ENCODE measurements at regions not wholly inside any gene's neighbourhood (a gene's known extent, or its start where the extent isn't known, plus 50 kb on each side); places are given as distances from the start of the nearest gene placed in this dataset.

DNA sequence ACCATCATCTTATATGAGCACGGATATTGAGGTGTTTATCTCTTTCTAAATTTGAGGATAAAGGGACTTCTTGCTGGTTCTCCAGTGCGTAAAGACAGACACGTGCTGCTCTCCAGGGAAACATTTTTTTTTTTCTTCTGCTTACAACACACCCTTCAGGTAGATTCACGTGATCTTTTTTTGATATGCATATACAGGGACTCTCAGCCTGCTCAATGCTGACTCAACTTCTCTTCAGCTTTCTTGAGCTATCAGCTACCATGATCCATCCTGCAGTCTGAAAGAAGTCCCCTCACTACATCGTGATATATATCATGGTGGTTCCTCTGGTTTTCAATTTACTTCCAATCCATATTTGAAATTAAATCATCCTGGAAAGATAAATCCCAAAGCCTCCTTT is 87.1 kb upstream of the SLITRK3 start:
- DNase-seq: no peak
- H3K36me3 ChIP-seq: no peaks in the 10 kb centered on the region
- no peak overlapping the region for H3K27ac ChIP-seq
- no peaks in the 10 kb centered on the region for H3K27me3 ChIP-seq
- no peaks in the 10 kb centered on the region for H3K4me1 ChIP-seq
- H3K4me3 ChIP-seq: no peak overlapping the region
- no peaks in the 10 kb centered on the region for H3K9me3 ChIP-seq
- no peak for TF ChIP-seq POLR2A (IDR thresholded peaks at IDR 0.05)
- TF ChIP-seq, protein P1, sequence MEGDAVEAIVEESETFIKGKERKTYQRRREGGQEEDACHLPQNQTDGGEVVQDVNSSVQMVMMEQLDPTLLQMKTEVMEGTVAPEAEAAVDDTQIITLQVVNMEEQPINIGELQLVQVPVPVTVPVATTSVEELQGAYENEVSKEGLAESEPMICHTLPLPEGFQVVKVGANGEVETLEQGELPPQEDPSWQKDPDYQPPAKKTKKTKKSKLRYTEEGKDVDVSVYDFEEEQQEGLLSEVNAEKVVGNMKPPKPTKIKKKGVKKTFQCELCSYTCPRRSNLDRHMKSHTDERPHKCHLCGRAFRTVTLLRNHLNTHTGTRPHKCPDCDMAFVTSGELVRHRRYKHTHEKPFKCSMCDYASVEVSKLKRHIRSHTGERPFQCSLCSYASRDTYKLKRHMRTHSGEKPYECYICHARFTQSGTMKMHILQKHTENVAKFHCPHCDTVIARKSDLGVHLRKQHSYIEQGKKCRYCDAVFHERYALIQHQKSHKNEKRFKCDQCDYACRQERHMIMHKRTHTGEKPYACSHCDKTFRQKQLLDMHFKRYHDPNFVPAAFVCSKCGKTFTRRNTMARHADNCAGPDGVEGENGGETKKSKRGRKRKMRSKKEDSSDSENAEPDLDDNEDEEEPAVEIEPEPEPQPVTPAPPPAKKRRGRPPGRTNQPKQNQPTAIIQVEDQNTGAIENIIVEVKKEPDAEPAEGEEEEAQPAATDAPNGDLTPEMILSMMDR (IDR thresholded peaks at IDR 0.05): no peak

DNA sequence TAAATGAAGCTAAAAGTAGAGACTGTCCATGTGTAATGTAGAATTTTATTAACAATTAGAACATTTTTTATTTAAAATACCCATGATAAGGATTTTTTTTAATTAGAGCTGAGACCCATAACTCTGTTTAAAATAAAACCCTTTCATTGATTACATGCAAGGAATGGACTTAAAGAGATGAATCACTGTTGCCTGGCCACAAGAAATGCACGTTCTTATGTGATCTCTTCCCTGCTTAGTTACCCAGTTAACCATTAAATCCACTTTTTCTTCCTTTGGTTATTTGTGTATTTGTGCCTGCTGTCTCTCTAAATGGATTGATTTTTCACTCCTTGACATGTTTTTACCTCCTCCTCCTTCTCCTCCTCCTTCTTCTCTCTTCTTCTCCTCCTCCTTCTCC is 83.3 kb upstream of the SLITRK3 start:
- H3K27ac ChIP-seq: no peak overlapping the region
- H3K9me3 ChIP-seq: no peaks in the 10 kb centered on the region
- no peaks in the 10 kb centered on the region for H3K4me1 ChIP-seq
- H3K36me3 ChIP-seq: no peaks in the 10 kb centered on the region
- TF ChIP-seq POLR2A (IDR thresholded peaks at IDR 0.05): no peak
- TF ChIP-seq, protein P1 (IDR thresholded peaks at IDR 0.05): no peak
- no peak for DNase-seq
- H3K27me3 ChIP-seq: no peaks in the 10 kb centered on the region
- H3K4me3 ChIP-seq: no peak overlapping the region

DNA sequence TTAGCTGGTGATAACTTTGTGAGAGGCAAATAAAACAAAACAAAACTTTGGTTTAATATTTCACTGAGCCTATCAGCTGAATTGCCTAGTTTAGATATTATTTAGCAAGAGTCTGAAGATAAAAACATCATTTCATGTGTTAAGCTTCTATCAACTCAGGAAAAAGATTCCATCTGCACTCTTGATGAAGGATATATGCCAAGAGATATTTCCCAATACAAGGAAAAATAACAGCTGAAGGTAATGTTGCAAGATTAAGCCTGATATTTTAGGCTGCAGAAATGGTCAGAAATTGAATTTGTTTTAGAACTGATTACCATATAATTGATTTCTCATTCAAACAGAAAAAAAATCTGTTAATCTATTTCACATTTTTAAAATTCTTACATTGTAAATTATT is 77.2 kb upstream of the SLITRK3 start:
- no peak for TF ChIP-seq POLR2A (IDR thresholded peaks at IDR 0.05)
- TF ChIP-seq, protein P1 (IDR thresholded peaks at IDR 0.05): no peak
- DNase-seq: no peak
- no peak overlapping the region for H3K4me3 ChIP-seq

DNA sequence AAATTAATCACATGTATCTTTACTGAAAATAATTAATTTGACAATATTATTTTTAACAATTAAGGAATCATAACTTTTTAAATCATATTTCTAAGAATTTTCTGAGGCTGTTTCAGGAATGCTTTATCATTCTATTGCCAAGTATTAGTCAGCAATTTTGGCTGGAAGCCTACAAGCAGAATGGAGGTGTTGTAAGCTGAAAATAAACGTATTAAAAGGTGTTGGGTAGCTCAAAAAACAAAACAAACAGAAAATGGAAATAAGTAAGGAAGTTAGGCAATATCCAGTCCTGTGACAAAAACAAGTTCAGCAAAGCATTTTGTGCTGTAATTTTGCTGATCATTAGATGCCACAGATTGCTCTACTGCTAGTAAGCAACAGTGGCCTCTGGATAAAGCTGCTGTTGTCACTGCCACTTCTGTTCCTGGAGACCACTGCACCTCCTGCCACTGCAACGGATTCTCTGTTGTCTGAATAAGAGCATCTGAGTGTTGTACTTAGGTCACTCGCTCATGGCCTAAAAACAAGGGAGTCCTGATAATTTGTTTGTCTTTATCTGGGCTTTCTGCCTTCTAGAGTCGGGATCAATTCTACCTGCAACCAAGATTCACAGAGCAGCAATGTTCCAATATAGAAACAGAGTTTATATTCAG is 63.5 kb upstream of the SLITRK3 start:
- no peaks in the 10 kb centered on the region for H3K4me1 ChIP-seq
- H3K27ac ChIP-seq: no peak overlapping the region
- no peak for DNase-seq
- TF ChIP-seq, protein P1 (IDR thresholded peaks at IDR 0.05): no peak
- no peak for TF ChIP-seq POLR2A (IDR thresholded peaks at IDR 0.05)
- no peaks in the 10 kb centered on the region for H3K36me3 ChIP-seq
- H3K9me3 ChIP-seq: no peaks in the 10 kb centered on the region
- no peaks in the 10 kb centered on the region for H3K27me3 ChIP-seq
- H3K4me3 ChIP-seq: no peak overlapping the region

More for the DNA sequence above, 77.2 kb upstream of the SLITRK3 start:
- Histone ChIP-seq H3K4me1 (no peaks in the 10 kb centered on the region), H3K27me3 (no peaks in the 10 kb centered on the region), H3K27ac (no peak overlapping the region), H3K9me3 (no peaks in the 10 kb centered on the region), H3K36me3 (no peaks in the 10 kb centered on the region)

DNA sequence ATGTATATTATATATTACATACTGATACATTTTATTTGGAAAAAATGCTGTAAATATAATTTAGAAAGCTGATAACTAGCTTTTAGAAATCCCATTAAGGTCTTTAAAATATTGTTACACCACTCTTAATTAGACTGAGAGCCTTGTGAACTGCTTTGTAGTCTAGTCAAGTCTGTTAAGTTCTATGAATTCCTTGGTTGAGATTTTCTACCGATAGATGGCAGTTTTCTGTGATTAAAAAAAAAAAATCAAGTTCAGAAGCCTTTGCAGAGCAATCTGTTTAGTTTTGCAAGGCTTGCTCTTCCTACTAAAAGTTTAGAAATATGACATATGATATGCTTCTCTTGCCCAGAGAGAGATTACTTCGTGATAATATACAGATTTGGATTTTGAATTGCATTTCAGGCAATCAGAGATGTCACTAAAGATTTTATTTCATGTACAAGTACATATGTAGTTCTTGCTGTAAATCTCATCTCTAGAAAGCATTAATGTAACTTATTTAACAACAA is 60.4 kb upstream of the SLITRK3 start:
- H3K27ac ChIP-seq: no peak overlapping the region
- H3K4me3 ChIP-seq: no peak overlapping the region
- H3K4me1 ChIP-seq: no peaks in the 10 kb centered on the region
- TF ChIP-seq, protein P1 (IDR thresholded peaks at IDR 0.05): no peak
- no peak for TF ChIP-seq POLR2A (IDR thresholded peaks at IDR 0.05)
- no peaks in the 10 kb centered on the region for H3K36me3 ChIP-seq
- H3K9me3 ChIP-seq: no peaks in the 10 kb centered on the region
- no peak for DNase-seq
- no peaks in the 10 kb centered on the region for H3K27me3 ChIP-seq

Data from Peyer's patch (tissue), 4 donors.